ENCODE measurements at regions not wholly inside any gene's neighbourhood (a gene's known extent, or its start where the extent isn't known, plus 50 kb on each side); places are given as distances from the start of the nearest gene placed in this dataset.

DNA sequence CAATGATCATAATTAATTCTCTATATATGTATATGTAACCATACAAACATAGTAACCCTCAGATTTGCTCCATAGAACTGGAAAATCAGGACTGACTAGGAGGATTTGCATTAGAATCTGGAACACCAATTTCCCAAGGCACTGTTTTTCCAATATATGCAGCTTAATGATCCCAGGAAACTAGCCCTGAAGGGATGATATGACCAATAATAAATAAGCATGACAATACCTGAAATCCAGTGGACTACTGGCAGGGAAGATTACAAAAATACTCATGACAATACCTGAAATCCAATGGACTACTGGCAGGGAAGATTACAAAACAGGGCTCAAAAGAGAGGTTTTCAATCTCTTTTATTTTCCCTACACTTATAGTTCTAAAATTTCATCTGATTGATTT, 98.4 kb downstream of the PCDH7 start:
- TF ChIP-seq EZH2phosphoT487 (IDR thresholded peaks at IDR 0.05; ENCODE audit: borderline replicate concordance, low read length) = no peak
- TF ChIP-seq, protein P1, sequence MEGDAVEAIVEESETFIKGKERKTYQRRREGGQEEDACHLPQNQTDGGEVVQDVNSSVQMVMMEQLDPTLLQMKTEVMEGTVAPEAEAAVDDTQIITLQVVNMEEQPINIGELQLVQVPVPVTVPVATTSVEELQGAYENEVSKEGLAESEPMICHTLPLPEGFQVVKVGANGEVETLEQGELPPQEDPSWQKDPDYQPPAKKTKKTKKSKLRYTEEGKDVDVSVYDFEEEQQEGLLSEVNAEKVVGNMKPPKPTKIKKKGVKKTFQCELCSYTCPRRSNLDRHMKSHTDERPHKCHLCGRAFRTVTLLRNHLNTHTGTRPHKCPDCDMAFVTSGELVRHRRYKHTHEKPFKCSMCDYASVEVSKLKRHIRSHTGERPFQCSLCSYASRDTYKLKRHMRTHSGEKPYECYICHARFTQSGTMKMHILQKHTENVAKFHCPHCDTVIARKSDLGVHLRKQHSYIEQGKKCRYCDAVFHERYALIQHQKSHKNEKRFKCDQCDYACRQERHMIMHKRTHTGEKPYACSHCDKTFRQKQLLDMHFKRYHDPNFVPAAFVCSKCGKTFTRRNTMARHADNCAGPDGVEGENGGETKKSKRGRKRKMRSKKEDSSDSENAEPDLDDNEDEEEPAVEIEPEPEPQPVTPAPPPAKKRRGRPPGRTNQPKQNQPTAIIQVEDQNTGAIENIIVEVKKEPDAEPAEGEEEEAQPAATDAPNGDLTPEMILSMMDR (conservative IDR thresholded peaks at IDR 0.05; ENCODE audit: low read depth, low read length) = no peak
